H1 (cell line): ENCODE measurements at regions not wholly inside any gene's neighbourhood (a gene's known extent, or its start where the extent isn't known, plus 50 kb on each side); places are given as distances from the start of the nearest gene placed in this dataset.

Experiments
- CTCF ChIA-PET: fragments of 300-600 bp; sonication (Branson Sonifier 250); formaldehyde crosslinking; loops from one replicate; lab custom pipeline; 2021; ENCODE audit not compliant: partially characterized antibody; lab: Charles Lee
- POLR2A ChIA-PET: fragments of 300-600 bp; sonication (Branson Sonifier 250); formaldehyde crosslinking; loops from one replicate; lab custom pipeline; 2021; ENCODE audit warnings: inconsistent platforms; ENCODE audit not compliant: partially characterized antibody; lab: Charles Lee
- DNase-seq, 2 experiments: peaks; one replicate each; pipeline versions ENCODE4 v3.0.0 to v3.0.0-alpha.2; 2010 to 2022; ENCODE audit warnings: low spot score in 2 of 2, low read depth in 1 of 2, mixed read lengths in 1 of 2
- FAIRE-seq: peaks from 2 replicates; lab custom pipeline; 2011; peaks lifted over from hg19 to GRCh38; lab: Jason Lieb, UNC
- H2AFZ ChIP-seq: 2 replicates; pipeline ENCODE4 v1.8.1; 2012; ENCODE audit warnings: low read length, inconsistent platforms
- H2AK5ac ChIP-seq: 2 replicates; pipeline ENCODE4 v1.6.1; 2013; ENCODE audit warnings: low read depth, low read length
- H2BK120ac ChIP-seq: replicated peaks from 2 replicates; pipeline ENCODE3; 2013; ENCODE audit warnings: low read depth, low read length, inconsistent platforms
- H2BK12ac ChIP-seq: 2 replicates; pipeline ENCODE4 v1.6.1; 2013; ENCODE audit warnings: low read depth, low read length
- H2BK15ac ChIP-seq: 2 replicates; pipeline ENCODE4 v1.6.1; 2013; ENCODE audit warnings: low read length
- H2BK20ac ChIP-seq: 2 replicates; pipeline ENCODE4 v1.6.1; 2013; ENCODE audit warnings: low read length
- H2BK5ac ChIP-seq: 2 replicates; pipeline ENCODE4 v1.6.1; 2013; ENCODE audit warnings: low read depth, low read length
- H3K14ac ChIP-seq: 2 replicates; pipeline ENCODE4 v1.6.1; 2013; ENCODE audit warnings: inconsistent platforms; ENCODE audit not compliant: insufficient read length
- H3K18ac ChIP-seq: 2 replicates; pipeline ENCODE4 v1.6.1; 2013; ENCODE audit warnings: low read length; ENCODE audit errors: extremely low read depth
- H3K23ac ChIP-seq: 2 replicates; pipeline ENCODE4 v1.6.1; 2013; ENCODE audit warnings: inconsistent platforms; ENCODE audit not compliant: insufficient read length
- H3K23me2 ChIP-seq: 2 replicates; pipeline ENCODE4 v1.6.1; 2013; ENCODE audit warnings: low read depth, low read length
- H3K27ac ChIP-seq: 2 replicates; pipeline ENCODE4 v1.6.1; 2011; ENCODE audit warnings: low read depth, low read length, inconsistent platforms
- H3K27me3 ChIP-seq, 4 experiments: replicated peaks in 1 of 4; 1 replicate in 1 of 4; 2 replicates in 3 of 4; pipeline versions ENCODE4 v1.6.1 to v1.8.1; 2011 to 2013; ENCODE audit warnings: low read length in 3 of 4, mild to moderate bottlenecking in 3 of 4, inconsistent platforms in 2 of 4, mixed read lengths in 2 of 4, moderate library complexity in 1 of 4; ENCODE audit not compliant: control insufficient read depth in 3 of 4, insufficient read depth in 3 of 4; ENCODE audit errors: extremely low read depth in 1 of 4
- H3K36me3 ChIP-seq, 4 experiments: 2 replicates each; pipeline versions ENCODE4 v1.6.1 to v1.8.1; 2011 to 2013; ENCODE audit warnings: mild to moderate bottlenecking in 4 of 4, low read length in 3 of 4, moderate library complexity in 2 of 4, control low read depth in 1 of 4, inconsistent platforms in 1 of 4; ENCODE audit not compliant: insufficient read depth in 4 of 4, control insufficient read depth in 2 of 4
- H3K4ac ChIP-seq: replicated peaks from 2 replicates; pipeline ENCODE3; 2013; ENCODE audit warnings: low read length, low read depth, mixed read lengths, inconsistent platforms; ENCODE audit not compliant: insufficient read length
- H3K4me1 ChIP-seq, 4 experiments: replicated peaks in 1 of 4; 1 replicate in 1 of 4; 2 replicates in 3 of 4; pipeline versions ENCODE4 v1.6.1 to v1.8.1; 2011 to 2013; ENCODE audit warnings: low read length in 3 of 4, inconsistent platforms in 2 of 4, mixed read lengths in 1 of 4; ENCODE audit not compliant: insufficient read depth in 4 of 4, control insufficient read depth in 3 of 4
- H3K4me2 ChIP-seq, 2 experiments: 2 replicates each; pipeline versions ENCODE4 v1.6.1 to v1.8.1; 2011 to 2013; ENCODE audit warnings: low read depth in 2 of 2, low read length in 2 of 2, control low read depth in 1 of 2, inconsistent platforms in 1 of 2, mild to moderate bottlenecking in 1 of 2; ENCODE audit not compliant: insufficient read depth in 1 of 2
- H3K4me3 ChIP-seq, 4 experiments: fragments of 200-600, 300-600 bp in 1 of 4; sonication (generic), shearing (Covaris generic), sonication (Bioruptor Twin) in 1 of 4; 2 replicates each; pipeline versions ENCODE4 v1.5.1 to v1.8.1; 2011 to 2016; ENCODE audit warnings: low read length in 4 of 4, low read depth in 3 of 4, control low read depth in 2 of 4, inconsistent platforms in 2 of 4, mild to moderate bottlenecking in 2 of 4, mixed read lengths in 1 of 4, moderate library complexity in 1 of 4; ENCODE audit not compliant: insufficient read depth in 2 of 4; ENCODE audit errors: extremely low read depth in 1 of 4
- H3K56ac ChIP-seq: replicated peaks from 2 replicates; pipeline ENCODE3; 2013; ENCODE audit warnings: low read depth, mild to moderate bottlenecking, mixed read lengths, low read length, inconsistent platforms; ENCODE audit not compliant: insufficient read length
- H3K79me1 ChIP-seq: 2 replicates; pipeline ENCODE4 v1.6.1; 2013; ENCODE audit warnings: low read depth, low read length, control low read depth
- H3K79me2 ChIP-seq, 2 experiments: 2 replicates each; pipeline versions ENCODE4 v1.6.1 to v1.8.1; 2012 to 2013; ENCODE audit warnings: low read length in 2 of 2, mild to moderate bottlenecking in 2 of 2, inconsistent platforms in 1 of 2; ENCODE audit not compliant: insufficient read depth in 2 of 2, control insufficient read depth in 1 of 2
- H3K9ac ChIP-seq, 4 experiments: replicated peaks in 1 of 4; 1 replicate in 1 of 4; 2 replicates in 3 of 4; pipeline versions ENCODE4 v1.6.1 to v1.8.1; 2011 to 2013; ENCODE audit warnings: low read depth in 3 of 4, low read length in 3 of 4, control low read depth in 2 of 4, mild to moderate bottlenecking in 2 of 4, moderate library complexity in 2 of 4, inconsistent platforms in 1 of 4; ENCODE audit errors: extremely low read depth in 1 of 4
- H3K9me3 ChIP-seq, 2 experiments: 2 replicates each; pipeline versions ENCODE4 v1.6.1 to v1.8.1; 2012 to 2013; ENCODE audit warnings: mild to moderate bottlenecking in 2 of 2, moderate library complexity in 2 of 2, control low read depth in 1 of 2, inconsistent platforms in 1 of 2, low read depth in 1 of 2, low read length in 1 of 2, mixed read lengths in 1 of 2; ENCODE audit not compliant: insufficient read depth in 2 of 2
- H4K20me1 ChIP-seq, 2 experiments: replicated peaks in 1 of 2; 2 replicates each; pipeline versions ENCODE3 to v1.8.1; 2011 to 2013; ENCODE audit warnings: inconsistent platforms in 2 of 2, low read length in 2 of 2, mild to moderate bottlenecking in 1 of 2; ENCODE audit not compliant: insufficient read depth in 2 of 2, control insufficient read depth in 1 of 2
- H4K5ac ChIP-seq: 2 replicates; pipeline ENCODE4 v1.6.1; 2013; ENCODE audit warnings: low read length, low read depth, mixed read lengths, inconsistent platforms; ENCODE audit not compliant: insufficient read length
- H4K8ac ChIP-seq: 2 replicates; pipeline ENCODE4 v1.8.0; 2013; ENCODE audit warnings: mild to moderate bottlenecking, moderate library complexity, low read length, inconsistent platforms; ENCODE audit not compliant: insufficient read depth; ENCODE audit errors: extremely low read depth
- H4K91ac ChIP-seq: replicated peaks from 2 replicates; pipeline ENCODE3; 2013; ENCODE audit warnings: low read length, mixed read lengths, inconsistent platforms; ENCODE audit not compliant: insufficient read length
- CBX8 ChIP-seq: fragments of 300-800, 300-1000 bp; sonication (generic); IDR thresholded peaks from 2 replicates; pipeline ENCODE4 v1.7.1; 2016; ENCODE audit warnings: low read depth, low read length, borderline replicate concordance
- HDAC2 ChIP-seq, 2 experiments: fragments of 300-600 bp in 1 of 2; sonication (generic) in 1 of 2; IDR thresholded peaks; 2 replicates each; pipeline ENCODE4 v1.6.1; 2011 to 2012; ENCODE audit warnings: low read depth in 2 of 2, low read length in 2 of 2, mild to moderate bottlenecking in 2 of 2, moderate library complexity in 2 of 2, borderline replicate concordance in 1 of 2, inconsistent platforms in 1 of 2
- KDM1A ChIP-seq: fragments of 200-600, 300-600 bp; sonication (generic); IDR thresholded peaks from 2 replicates; pipeline ENCODE4 v1.7.1; 2016; ENCODE audit warnings: mild to moderate bottlenecking, low read length, borderline replicate concordance
- POLR2A ChIP-seq, 2 experiments: IDR thresholded peaks; 1 replicate in 1 of 2; 2 replicates in 1 of 2; pipeline ENCODE4 v1.6.1; 2011; ENCODE audit warnings: low read depth in 2 of 2, low read length in 2 of 2, mild to moderate bottlenecking in 2 of 2; ENCODE audit errors: control extremely low read depth in 1 of 2
- POLR2AphosphoS5 ChIP-seq: IDR thresholded peaks from 2 replicates; pipeline ENCODE4 v1.6.1; 2011; ENCODE audit warnings: low read depth, low read length
- POU5F1 ChIP-seq: IDR thresholded peaks from 2 replicates; pipeline ENCODE4 v1.6.1; 2011; ENCODE audit warnings: low read depth, mild to moderate bottlenecking, low read length, moderate library complexity
- RFX5 ChIP-seq: IDR thresholded peaks from 2 replicates; pipeline ENCODE4 v1.6.1; 2011; ENCODE audit warnings: low read depth, low read length, improper control_type of control experiment, borderline replicate concordance
- SIN3A ChIP-seq, 2 experiments: IDR thresholded peaks in 1 of 2; conservative IDR thresholded peaks in 1 of 2; 2 replicates each; pipeline ENCODE4 v1.6.1; 2011 to 2012; ENCODE audit warnings: low read length in 2 of 2, improper control_type of control experiment in 1 of 2, low read depth in 1 of 2, mild to moderate bottlenecking in 1 of 2
- SIRT6 ChIP-seq: IDR thresholded peaks from one replicate; pipeline ENCODE4 v1.7.1; 2012; ENCODE audit warnings: low read length, inconsistent platforms
- SIX5 ChIP-seq: IDR thresholded peaks from 2 replicates; pipeline ENCODE4 v1.6.1; 2011; ENCODE audit warnings: mild to moderate bottlenecking, low read depth, low read length
- SUZ12 ChIP-seq: fragments of 200-600 bp; sonication (generic); IDR thresholded peaks from 2 replicates; pipeline ENCODE4 v1.6.1; 2012; ENCODE audit warnings: mild to moderate bottlenecking, inconsistent platforms, low read length, moderate library complexity, mixed read lengths
- ZNF274 ChIP-seq: IDR thresholded peaks from 2 replicates; pipeline ENCODE4 v1.7.0; 2012; ENCODE audit warnings: low read length, borderline replicate concordance; ENCODE audit errors: extremely low read depth
- WGBS, 2 experiments: shearing (Covaris generic) in 1 of 2; methylation state at CpG; one replicate each; pipeline versions ENCODE4 v1.1.6 to v1.1.7; 2013 to 2015; ENCODE audit warnings: low lambda C conversion rate in 2 of 2, mixed read lengths in 2 of 2, inconsistent platforms in 1 of 2, low coverage in 1 of 2, missing lambda C conversion rate in 1 of 2; ENCODE audit not compliant: insufficient replicate concordance in 2 of 2, insufficient coverage in 1 of 2, insufficient read length in 1 of 2; ENCODE audit errors: extremely low coverage in 1 of 2, missing lambda C conversion rate in 1 of 2; 5-methylcytosine and 5-hydroxymethylcytosine counted together

DNA sequence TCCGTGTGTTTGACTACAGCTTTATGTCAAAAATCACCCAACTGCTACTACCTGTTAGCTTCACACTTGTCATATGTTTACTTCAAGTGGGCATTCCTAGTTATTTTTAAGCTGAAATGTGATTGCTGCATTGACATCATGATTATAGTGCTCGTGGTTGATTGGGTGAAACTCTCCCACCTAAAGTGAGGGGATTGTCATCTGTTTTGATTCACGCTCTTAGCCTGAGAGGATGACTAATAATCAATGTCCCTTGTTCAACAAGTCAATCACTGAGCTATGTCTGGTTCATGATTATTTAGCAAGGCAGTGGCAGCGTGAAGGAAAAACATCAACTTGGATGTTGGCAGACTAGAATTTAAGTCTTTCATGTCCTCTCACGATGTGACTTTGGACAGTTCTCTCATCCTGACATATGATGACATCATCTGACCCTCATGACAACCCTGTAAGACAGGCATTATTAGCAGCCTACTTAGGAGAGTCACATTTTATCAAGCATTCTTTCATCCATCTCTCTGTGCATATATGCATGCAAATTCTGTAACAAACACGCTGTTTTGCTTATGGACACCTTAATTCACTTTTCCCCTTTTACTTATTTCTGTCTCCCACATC, 352.6 kb upstream of the ZMIZ1 start:
- H2BK120ac ChIP-seq, result no peak overlapping the region
- H3K79me1 ChIP-seq, result no peaks in the 10 kb centered on the region
- H3K27me3 ChIP-seq, result no peaks in the 10 kb centered on the region
- no peak overlapping the region for H2BK5ac ChIP-seq
- WGBS, 2 experiments, result 94% methylated on average over 6 of the region's 6 CpGs; no CpG with 5 or more reads in 1 of the 2 experiments
- H4K8ac ChIP-seq, result no peak overlapping the region
- no peak overlapping the region for H2BK12ac ChIP-seq
- TF ChIP-seq CBX8, result no peak
- TF ChIP-seq RFX5, result no peak
- TF ChIP-seq KDM1A, result no peak
- no peak for TF ChIP-seq ZNF274
- TF ChIP-seq POLR2A (IDR thresholded peaks at IDR 0.05; ENCODE audit: control extremely low read depth in 1 of 2, low read depth in 2 of 2, low read length in 2 of 2), result no peak
- no peak for TF ChIP-seq POU5F1
- no peak for TF ChIP-seq POLR2AphosphoS5
- no peak for TF ChIP-seq HDAC2 (IDR thresholded peaks at IDR 0.05; ENCODE audit: borderline replicate concordance in 1 of 2, low read depth in 2 of 2, low read length in 2 of 2)
- TF ChIP-seq SIRT6, result no peak
- TF ChIP-seq SUZ12, result no peak
- no peak for TF ChIP-seq SIX5
- TF ChIP-seq SIN3A (conservative IDR thresholded peaks at IDR 0.05 in 1 of 2, IDR thresholded peaks at IDR 0.05 in 1 of 2; ENCODE audit: low read depth in 1 of 2, low read length in 2 of 2), result no peak
- H3K27ac ChIP-seq, result no peak overlapping the region
- no peaks in the 10 kb centered on the region; a peak in 1 of 8 replicates for H3K36me3 ChIP-seq
- no peak overlapping the region for H3K4me3 ChIP-seq
- H3K4me2 ChIP-seq, result no peak overlapping the region
- no peak overlapping the region for H4K91ac ChIP-seq
- ChIA-PET POLR2A (no interaction called here), CTCF (interaction anchor here (0.6 to 1.0 kb wide), 2 partner anchors 336 to 653 kb away, joined by 3 read pairs; no protein-coding TSS in a partner anchor)
- no peaks in the 10 kb centered on the region for H3K9me3 ChIP-seq
- H3K4me1 ChIP-seq, result peaks cover 0 to 4% (median 2%) of the 10 kb centered on the region in 4 experiments; a peak in 3 of 7 replicates
- no peak overlapping the region for H2BK20ac ChIP-seq
- no peak overlapping the region for H3K14ac ChIP-seq
- no peak overlapping the region for H3K9ac ChIP-seq
- no peak overlapping the region for H3K4ac ChIP-seq
- H2AFZ ChIP-seq, result no peak overlapping the region
- FAIRE-seq (no peak), DNase-seq (no peak)
- no peak overlapping the region for H2AK5ac ChIP-seq
- H4K20me1 ChIP-seq, result no peaks in the 10 kb centered on the region
- no peaks in the 10 kb centered on the region for H3K23me2 ChIP-seq
- H3K79me2 ChIP-seq, result no peaks in the 10 kb centered on the region
- no peak overlapping the region for H2BK15ac ChIP-seq
- H3K18ac ChIP-seq, result no peak overlapping the region
- H3K23ac ChIP-seq, result no peak overlapping the region
- no peak overlapping the region for H3K56ac ChIP-seq
- H4K5ac ChIP-seq, result no peak overlapping the region
